ENCODE measurements at regions not wholly inside any gene's neighbourhood (a gene's known extent, or its start where the extent isn't known, plus 50 kb on each side); places are given as distances from the start of the nearest gene placed in this dataset.

DNA sequence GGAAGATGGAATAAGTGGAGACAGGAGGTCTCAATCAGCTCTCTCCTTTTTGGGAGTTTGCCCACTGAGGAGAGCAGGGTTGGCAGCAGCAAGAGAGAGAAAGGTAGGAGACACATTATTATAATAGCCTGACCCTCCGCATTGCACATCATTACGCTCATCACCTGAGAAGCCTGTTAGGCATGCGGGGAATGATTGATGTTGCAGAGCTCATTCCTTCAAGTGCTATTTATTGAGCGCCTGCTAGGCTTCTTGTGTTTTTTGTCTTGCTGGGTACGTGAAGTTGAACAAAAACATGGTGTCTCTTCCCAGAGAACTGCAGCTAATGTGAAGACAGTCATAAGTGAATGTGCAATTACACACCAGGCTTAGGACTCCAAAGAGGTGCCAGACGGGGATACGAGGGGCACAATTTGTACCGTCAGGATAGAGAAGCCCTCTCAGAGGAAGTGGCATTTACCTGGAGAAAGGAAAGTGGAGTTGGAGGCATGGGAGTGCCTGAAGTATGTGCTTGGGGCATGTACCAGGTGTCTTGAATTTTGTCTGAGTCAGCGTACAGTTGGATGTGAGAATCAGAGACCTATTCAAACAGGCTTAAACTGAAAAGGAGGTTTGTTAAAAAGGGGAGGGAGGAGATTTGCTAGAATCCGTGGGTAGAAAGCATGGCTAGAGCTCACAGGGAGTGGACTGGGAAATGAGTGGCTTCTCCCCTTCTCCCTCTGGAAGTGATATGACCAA, 90.2 kb upstream of the SOD3 start:
- Mint-ChIP-seq H3K9me3 (ENCODE audit: low read depth) (peaks cover 12% of the 10 kb centered on the region), H3K27me3 (ENCODE audit: low read depth) (peaks cover 3% of the 10 kb centered on the region), H3K27ac (ENCODE audit: unreplicated experiment) (no peak overlapping the region), H3K36me3 (ENCODE audit: low read depth) (peaks cover 2% of the 10 kb centered on the region), H3K4me3 (ENCODE audit: unreplicated experiment) (no peak overlapping the region), H3K4me1 (ENCODE audit: low read depth) (no peaks in the 10 kb centered on the region)
- TF ChIP-seq, protein P1, sequence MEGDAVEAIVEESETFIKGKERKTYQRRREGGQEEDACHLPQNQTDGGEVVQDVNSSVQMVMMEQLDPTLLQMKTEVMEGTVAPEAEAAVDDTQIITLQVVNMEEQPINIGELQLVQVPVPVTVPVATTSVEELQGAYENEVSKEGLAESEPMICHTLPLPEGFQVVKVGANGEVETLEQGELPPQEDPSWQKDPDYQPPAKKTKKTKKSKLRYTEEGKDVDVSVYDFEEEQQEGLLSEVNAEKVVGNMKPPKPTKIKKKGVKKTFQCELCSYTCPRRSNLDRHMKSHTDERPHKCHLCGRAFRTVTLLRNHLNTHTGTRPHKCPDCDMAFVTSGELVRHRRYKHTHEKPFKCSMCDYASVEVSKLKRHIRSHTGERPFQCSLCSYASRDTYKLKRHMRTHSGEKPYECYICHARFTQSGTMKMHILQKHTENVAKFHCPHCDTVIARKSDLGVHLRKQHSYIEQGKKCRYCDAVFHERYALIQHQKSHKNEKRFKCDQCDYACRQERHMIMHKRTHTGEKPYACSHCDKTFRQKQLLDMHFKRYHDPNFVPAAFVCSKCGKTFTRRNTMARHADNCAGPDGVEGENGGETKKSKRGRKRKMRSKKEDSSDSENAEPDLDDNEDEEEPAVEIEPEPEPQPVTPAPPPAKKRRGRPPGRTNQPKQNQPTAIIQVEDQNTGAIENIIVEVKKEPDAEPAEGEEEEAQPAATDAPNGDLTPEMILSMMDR (IDR thresholded peaks at IDR 0.05): no peak
- DNase-seq (ENCODE audit: low spot score): no peak

DNA sequence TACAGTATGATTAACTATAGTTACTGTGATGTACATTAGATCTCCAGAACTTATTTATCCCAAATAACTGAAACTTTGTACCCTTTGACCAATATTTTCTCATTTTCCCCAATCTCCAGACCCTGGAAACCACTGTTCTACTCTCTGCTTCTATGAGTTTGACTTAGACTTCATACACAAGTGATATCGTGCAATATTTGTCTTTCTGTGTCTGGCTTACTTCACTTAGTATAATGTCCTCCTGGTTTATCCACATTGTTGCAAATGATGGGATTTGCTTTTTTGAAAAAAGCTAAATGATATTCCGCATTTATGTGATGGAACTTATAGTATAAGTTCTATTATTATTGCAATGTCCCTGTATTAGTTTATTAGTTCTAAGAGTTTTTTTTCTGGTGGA, 81.8 kb upstream of the SOD3 start:
- H3K36me3 Mint-ChIP-seq (ENCODE audit: low read depth): peaks cover 11% of the 10 kb centered on the region
- H3K9me3 Mint-ChIP-seq (ENCODE audit: low read depth): peaks cover 39% of the 10 kb centered on the region
- H3K4me1 Mint-ChIP-seq (ENCODE audit: low read depth): no peaks in the 10 kb centered on the region
- TF ChIP-seq, protein P1 (IDR thresholded peaks at IDR 0.05): no peak
- H3K27ac Mint-ChIP-seq (ENCODE audit: unreplicated experiment): no peak overlapping the region
- H3K27me3 Mint-ChIP-seq (ENCODE audit: low read depth): no peaks in the 10 kb centered on the region
- no peak for DNase-seq (ENCODE audit: low spot score)
- no peak overlapping the region for H3K4me3 Mint-ChIP-seq (ENCODE audit: unreplicated experiment)

DNA sequence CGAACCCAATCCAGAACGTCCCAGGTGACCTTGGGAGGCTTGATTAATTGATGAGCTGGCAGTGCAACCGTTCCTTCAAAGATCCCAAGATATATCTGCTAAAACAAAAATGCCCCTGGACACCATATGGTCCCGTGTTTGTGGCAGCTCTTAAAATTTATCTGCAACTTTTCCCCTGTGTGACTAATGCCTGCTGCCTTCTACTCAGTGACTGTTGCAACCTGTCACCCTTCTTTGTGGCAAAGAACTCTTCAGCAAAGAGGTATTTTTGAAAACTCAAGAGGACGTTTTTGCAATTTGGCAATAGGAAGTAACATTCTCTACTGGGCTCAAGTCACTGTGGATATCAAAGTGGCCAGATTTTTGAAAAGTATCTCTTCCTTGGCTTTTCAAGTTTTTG, 75.8 kb upstream of the SOD3 start:
- H3K4me3 Mint-ChIP-seq (ENCODE audit: unreplicated experiment): no peak overlapping the region
- H3K27ac Mint-ChIP-seq (ENCODE audit: unreplicated experiment): no peak overlapping the region
- peaks cover 9% of the 10 kb centered on the region for H3K36me3 Mint-ChIP-seq (ENCODE audit: low read depth)
- no peaks in the 10 kb centered on the region for H3K4me1 Mint-ChIP-seq (ENCODE audit: low read depth)
- peaks cover 16% of the 10 kb centered on the region for H3K9me3 Mint-ChIP-seq (ENCODE audit: low read depth)
- TF ChIP-seq, protein P1 (IDR thresholded peaks at IDR 0.05): no peak
- H3K27me3 Mint-ChIP-seq (ENCODE audit: low read depth): peaks cover 3% of the 10 kb centered on the region
- DNase-seq (ENCODE audit: low spot score): no peak

DNA sequence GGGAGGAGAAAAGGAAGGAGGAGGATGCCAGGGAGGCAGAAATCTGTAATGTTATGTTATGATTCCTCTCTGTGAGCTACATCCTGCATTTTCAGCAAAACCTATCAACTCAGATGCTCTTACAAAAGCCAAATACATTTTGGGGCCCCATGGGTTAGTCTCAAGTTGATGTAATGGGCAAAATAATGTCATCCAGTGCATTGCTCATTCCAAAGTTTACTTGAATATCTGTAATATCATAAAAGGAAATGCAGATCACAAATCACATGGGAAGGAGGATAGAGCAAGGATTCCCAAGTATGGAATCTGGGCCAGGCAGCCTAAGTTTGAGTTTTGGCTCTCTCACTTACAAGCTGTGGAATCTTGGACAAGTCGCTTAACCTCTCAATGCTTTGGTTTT, 74.9 kb upstream of the SOD3 start:
- Mint-ChIP-seq H3K27me3 (ENCODE audit: low read depth) (peaks cover 3% of the 10 kb centered on the region), H3K27ac (ENCODE audit: unreplicated experiment) (no peak overlapping the region)

DNA sequence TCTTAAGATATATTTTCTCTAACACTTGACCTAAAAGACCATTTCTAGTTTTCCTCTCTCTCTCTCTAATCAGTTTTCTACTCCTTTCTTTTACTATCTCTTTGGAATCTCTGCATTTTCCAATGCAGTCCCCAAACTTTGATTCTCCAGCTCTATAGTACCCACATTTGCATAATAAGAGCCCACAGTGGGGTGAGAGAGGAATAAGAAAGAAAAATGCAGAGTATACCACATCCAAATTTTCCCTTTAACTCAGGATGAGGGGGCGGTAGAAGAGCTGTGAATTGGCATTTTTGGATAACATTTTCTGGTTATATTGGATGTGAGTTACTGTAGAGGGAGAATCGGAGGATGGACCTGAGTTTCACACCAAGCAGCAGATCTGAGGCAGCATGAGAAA, 74.4 kb upstream of the SOD3 start:
- H3K27me3 Mint-ChIP-seq (ENCODE audit: low read depth): peaks cover 3% of the 10 kb centered on the region
- no peak overlapping the region for H3K27ac Mint-ChIP-seq (ENCODE audit: unreplicated experiment)
- H3K9me3 Mint-ChIP-seq (ENCODE audit: low read depth): peaks cover 5% of the 10 kb centered on the region
- DNase-seq (ENCODE audit: low spot score): no peak
- peaks cover 1% of the 10 kb centered on the region for H3K36me3 Mint-ChIP-seq (ENCODE audit: low read depth)
- TF ChIP-seq, protein P1 (IDR thresholded peaks at IDR 0.05): no peak
- no peak overlapping the region for H3K4me3 Mint-ChIP-seq (ENCODE audit: unreplicated experiment)
- no peaks in the 10 kb centered on the region for H3K4me1 Mint-ChIP-seq (ENCODE audit: low read depth)

More for the DNA sequence above, 74.9 kb upstream of the SOD3 start:
- Mint-ChIP-seq H3K36me3 (ENCODE audit: low read depth) (peaks cover 4% of the 10 kb centered on the region), H3K9me3 (ENCODE audit: low read depth) (peaks cover 9% of the 10 kb centered on the region), H3K4me1 (ENCODE audit: low read depth) (no peaks in the 10 kb centered on the region), H3K4me3 (ENCODE audit: unreplicated experiment) (no peak overlapping the region)
- DNase-seq (ENCODE audit: low spot score): no peak
- TF ChIP-seq, protein P1 (IDR thresholded peaks at IDR 0.05): no peak

All from chondrocyte (in vitro differentiated cells).